HCEC 1CT (cell line): ENCODE measurements at regions not wholly inside any gene's neighbourhood (a gene's known extent, or its start where the extent isn't known, plus 50 kb on each side); places are given as distances from the start of the nearest gene placed in this dataset.
"Not testable (repeated sequence)": the region's sequence is repeated elsewhere in the genome, so short reads cannot be mapped to it uniquely, and the experiment has no call there.

Experiments used
- DNase-seq: peaks from one replicate; pipeline ENCODE4 v3.0.0-alpha.2; 2017

DNA sequence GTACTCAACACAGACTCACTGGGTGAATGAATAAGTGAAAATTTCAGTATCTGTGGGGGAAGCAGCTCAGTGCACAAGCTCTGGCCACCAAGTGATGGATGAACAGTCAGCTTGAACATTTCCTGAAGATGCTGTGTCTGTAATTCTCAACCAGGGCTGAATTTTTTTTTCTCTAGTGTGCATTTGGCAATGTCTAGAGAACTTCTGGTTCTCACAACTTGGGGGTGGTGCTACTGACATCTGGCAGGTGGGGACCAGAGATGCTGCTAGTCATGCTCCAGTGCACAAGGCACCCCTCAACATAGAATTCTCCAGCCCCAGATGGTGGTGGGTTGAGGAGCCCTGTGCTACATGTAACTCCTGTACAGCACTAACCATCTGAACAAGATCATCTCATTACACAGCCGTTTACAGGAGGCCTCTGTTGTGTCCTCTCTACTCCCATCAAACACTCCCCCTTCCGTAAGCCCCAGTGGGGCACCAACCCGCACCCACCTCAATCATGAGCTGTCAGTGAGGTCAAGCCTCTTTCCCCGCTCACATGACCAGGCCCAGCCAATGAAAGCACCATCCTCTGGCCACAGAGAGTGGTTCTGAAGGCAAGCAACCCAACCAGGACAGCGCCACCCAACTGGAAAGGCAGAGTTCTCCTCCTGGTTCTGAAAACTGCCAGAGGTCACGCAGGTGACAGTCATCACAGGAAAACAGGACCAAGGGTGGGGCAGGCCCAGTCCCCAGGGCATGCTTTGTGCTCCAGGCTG lies 103.9 kb upstream of the PMEPA1 start:
- no peak for DNase-seq

- DNase-seq, result not testable (repeated sequence)
Measured at GRCh38 chr20:57812632-57813031, 102.8 kb upstream of the PMEPA1 start.

DNA sequence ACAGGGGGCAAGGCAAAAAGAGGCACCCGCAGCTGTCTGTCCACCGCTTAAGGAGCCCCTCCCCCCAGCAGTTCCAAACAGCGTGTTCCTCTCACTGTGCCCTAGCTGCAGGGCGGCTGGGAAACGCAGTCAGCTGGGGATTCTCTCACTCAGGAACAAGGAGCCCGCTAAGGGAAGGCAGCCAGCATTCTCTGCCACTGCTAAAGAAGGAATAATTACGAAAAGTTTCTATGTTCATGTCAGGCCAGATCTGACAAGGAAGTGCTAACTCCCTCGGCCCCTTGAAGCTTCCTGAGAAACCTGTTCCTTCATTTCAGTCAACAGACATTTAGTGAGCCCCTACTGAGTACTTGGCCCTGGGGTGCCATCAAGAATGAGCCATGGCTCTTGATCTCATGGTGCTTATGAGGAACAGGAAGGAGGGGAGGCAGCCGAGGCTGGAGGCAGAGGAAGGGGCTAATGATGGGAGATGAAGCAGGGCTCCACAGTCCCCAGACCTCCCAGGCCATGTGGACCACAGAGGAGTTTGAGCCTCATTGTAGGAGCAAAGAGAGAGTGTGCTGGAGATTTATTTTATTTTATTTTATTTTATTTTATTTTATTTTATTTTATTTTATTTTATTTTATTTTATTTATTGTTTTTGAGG lies 101.7 kb upstream of the PMEPA1 start:
- DNase-seq, result no peak

- DNase-seq, result no peak
Measured at GRCh38 chr20:57810511-57811373, 100.9 kb upstream of the PMEPA1 start.

DNA sequence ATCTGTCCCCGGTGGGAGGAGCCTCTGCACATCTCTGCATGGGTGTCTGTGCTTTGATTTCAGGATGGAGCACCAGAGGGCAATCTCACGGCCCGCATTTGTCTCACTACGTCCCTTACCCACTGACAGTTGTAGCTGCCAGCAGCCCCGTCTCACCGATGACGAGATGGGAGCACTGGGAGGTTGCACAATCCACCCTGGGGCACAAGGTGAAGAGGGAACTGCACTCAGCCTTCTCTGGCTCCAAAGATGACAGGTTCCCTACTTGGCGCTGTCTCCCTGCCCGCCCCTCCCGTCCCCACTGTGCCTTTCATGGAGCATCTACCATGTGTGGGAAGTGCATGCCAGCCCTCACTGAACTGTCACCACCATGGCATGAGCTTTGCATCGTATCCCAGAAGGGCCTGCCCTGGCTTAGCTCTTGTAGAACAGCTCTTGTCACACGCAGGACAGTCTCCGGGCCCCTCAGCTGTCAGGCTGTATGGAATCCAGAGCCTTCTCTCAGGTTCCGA lies 99.9 kb upstream of the PMEPA1 start:
- DNase-seq, result no peak

GRCh38 chr20:57809149-57809548 lies 99.3 kb upstream of the PMEPA1 start:
- no peak for DNase-seq

DNA sequence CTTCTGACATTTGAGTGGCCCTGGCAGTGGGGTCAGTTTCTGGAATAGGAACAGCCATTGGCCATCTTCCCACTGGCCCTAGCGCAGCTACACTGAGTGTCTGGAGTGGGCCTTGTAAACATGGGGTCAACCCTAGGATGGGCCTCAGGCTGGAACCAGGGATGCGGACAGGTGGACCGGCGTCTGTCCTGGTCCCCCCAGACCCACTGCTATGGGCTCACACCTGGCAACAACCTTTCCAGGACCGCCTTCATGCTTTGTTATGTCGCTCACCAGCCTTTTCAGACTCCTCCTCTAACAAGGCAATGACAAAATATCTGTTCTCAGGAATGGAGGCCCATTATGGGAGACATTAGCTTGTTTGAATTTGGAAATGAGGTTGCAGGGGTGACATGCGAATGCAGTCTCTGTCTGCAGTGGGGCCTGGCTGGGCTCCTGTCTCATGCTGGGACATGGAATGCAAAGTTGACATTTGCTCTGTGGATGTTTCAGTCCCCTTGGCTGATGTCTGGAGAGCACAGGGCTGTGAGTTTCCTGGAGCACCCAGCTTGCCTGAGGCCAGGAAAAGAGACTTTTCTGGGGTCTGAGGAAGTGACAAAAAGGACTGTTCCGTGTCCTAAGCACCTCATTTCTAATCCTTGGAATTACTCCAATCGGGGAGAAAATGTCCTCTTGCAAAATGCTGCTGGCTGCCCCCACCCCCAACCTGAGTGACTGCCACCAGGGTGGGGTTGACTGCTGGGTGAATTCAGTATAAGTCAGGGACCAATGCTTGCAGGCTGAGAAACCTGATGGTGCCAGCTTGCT lies 98.7 kb upstream of the PMEPA1 start:
- no peak for DNase-seq

DNA sequence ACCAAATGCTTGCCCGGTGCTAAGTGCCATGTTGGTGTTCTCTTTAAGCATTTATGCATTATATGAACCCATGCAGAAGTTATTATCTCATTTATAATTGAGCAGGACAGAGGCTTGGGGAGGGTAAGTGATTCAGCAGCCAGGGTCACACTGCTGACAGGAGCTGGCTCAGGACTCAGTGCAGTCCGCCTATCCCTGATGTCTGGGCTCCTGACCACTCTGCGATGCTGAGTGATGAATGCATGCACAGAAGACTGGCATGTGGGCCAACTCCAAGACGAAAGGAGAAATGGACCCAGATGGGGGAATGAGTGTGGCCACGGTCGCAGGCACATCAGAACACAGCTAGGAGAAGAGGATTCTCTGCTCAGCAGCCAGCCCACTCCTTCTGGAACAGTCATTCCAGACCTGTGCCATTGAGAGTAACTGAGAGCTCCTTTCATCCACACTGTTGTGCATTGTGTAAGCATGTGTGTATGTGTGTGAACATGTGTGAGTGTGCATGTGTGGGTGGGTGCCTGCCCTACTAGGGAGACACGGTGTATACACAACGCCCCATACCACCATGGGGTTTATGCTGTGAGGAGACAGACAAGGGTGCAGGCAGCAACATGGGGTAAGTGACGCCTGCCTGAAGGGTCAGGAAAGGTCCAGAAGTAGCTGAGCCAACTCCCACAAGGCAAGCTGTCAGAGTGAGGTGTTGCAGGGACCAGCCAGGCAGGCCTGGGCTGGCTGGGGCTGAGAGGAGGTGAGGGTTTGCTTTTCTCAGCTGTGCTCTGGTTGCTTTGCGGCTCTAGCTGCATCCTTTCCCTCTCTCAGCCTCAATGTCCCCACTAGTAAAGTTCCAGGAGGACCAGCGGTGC lies 97.8 kb upstream of the PMEPA1 start:
- DNase-seq, result no peak

DNA sequence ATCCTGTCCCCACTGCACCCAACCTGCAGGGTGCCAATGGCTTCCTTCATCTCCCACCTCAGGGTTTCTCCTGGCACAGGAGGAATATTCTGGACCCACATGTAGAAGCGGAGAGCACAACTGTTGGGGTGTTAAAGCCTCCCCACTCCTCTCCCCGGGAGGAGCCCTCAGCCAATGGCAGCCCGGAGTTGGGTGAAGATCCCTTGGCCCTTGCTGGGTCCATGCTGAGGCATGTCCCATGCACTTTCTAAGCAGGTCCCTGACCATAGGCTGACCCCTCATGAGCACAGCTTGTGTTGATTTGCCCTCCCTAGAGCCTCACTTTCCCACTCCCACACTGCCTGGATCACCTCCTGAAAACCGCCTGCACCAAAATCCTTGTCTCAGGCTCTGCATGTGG lies 97.2 kb upstream of the PMEPA1 start:
- no peak for DNase-seq

GRCh38 chr20:57806476-57806875 lies 96.7 kb upstream of the PMEPA1 start:
- DNase-seq, result no peak

GRCh38 chr20:57805747-57806146 lies 95.9 kb upstream of the PMEPA1 start:
- DNase-seq, result no peak

- no peak for DNase-seq
Measured at GRCh38 chr20:57804470-57805250, 94.8 kb upstream of the PMEPA1 start.

DNA sequence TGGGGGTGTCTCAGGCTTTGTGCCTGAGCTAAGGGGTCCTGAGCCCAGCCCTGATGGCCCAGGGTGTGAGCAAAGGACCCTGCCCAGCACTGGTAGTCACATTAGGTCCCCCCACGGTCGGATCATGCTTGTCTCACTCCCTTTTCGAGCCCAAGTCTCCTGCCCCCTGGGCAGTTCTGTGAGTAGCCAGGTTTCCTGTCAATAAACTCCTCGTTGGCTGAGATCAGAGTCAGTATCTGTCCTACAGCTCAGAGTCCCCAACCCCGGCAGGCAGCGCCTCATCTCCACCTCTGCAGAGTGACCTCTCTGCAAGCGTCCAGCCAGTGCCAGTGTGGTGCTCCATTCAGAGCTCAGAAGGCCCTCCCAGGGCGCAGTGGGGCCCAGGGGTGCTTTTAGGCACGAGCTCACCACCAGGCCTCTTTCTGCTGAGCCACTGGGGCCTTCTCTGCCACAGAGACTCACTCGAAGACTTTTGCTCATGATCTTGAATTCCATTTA lies 93.7 kb upstream of the PMEPA1 start:
- DNase-seq, result no peak

DNA sequence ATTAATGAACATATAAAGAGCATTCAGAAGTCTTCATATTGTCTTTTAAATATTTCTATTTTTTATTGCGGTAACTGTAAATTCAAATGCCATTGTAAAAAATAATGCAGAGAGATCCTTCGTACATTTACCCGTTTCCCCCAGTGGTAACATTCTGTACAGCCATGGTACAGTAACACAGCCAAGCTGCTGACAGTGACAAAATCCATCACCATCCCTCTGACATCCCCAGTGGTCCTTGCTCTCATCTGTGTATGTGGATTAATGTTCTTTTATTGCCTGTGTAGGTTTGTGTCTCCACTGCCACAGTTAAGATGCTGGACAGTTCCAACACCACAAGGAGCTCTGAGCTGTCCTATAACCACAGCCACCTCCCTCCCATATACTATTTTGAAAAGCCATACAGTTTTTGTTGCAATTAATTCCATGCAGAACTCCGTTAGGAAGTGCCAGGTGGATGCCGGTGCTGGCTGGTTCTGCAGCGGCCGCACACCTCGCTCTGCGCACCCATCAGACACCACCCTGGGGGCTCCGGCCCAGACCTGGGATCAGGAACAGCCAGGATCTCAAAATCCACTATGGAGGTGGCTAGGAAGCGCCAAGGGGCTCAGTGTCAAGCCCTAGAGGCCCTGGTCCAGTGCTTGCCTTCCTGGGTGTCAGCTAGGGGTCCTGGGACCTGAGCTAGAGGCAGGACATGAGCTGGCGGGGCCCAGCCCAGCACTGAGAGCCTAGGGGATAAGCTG lies 93.1 kb upstream of the PMEPA1 start:
- no peak for DNase-seq

DNA sequence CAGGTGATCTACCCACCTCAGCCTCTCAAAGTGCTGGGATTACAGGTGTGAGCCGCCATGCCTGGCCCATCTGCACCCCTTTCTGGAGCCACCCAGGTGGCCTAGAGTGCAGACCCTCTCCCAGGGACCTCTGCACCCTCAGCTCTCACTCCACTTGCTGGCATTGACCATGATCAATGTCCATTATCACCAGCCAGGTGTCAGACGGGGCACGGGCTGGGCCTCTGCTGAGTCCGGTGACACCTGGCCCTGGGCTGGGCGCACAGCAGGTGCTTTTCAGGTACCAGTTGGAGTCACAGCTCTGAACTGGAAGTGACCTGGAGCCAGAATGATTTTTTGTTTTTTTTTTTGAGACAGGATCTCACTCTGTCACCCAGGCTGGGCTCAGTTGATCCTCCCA lies 91.8 kb upstream of the PMEPA1 start:
- no peak for DNase-seq

- DNase-seq, result no peak
Measured at GRCh38 chr20:57800791-57801430, 91.1 kb upstream of the PMEPA1 start.

DNA sequence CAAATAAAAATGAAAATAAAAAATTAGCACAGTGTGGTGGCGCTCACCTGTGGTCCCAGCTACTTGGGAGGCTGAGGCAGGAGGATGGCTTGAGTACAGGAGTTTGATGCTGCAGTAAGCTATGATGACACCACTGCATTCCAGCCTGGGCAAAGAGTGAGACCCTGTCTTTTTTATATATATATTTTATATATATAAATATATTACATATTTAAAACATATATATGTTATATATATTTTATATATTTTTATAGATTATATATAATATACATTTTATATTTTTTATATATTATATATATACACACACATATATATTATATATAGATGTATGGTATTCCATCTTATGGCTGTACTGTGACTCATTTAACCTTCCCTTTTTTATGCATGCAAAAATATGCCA lies 87.6 kb upstream of the PMEPA1 start:
- DNase-seq, result no peak

- no peak for DNase-seq
Measured at GRCh38 chr20:57795977-57796560, 86.3 kb upstream of the PMEPA1 start.

DNA sequence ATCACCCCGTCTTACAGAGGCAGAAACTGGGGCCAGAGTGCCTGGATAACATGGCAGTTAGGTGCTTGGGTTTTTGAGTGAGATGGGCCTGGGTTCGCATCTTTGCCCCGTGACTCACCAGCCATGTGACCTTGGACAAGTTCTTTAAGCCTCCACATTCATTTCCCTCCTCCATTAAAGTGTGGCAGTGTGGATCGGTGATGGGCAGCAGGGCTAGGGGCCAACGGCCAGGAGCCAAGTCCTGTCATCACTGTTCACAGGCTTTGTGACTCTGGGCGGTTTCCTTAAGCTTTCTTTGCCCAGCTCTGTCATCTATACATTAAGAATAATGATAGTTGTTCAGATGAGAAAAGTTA lies 85.5 kb upstream of the PMEPA1 start:
- no peak for DNase-seq
